NCI-H460 (cell line): ENCODE measurements at regions not wholly inside any gene's neighbourhood (a gene's known extent, or its start where the extent isn't known, plus 50 kb on each side); places are given as distances from the start of the nearest gene placed in this dataset.
"Not testable (repeated sequence)": the region's sequence is repeated elsewhere in the genome, so short reads cannot be mapped to it uniquely, and the experiment has no call there.

Experiments used
- DNase-seq: peaks from one replicate; pipeline ENCODE4 v3.0.0-alpha.2; 2016; ENCODE audit warnings: low read depth; ENCODE audit errors: extremely low read depth

- no peak for DNase-seq
Measured at GRCh38 chr16:80092681-80093080, 448.1 kb upstream of the DYNLRB2 start.

GRCh38 chr16:80091453-80091852 lies 449.3 kb upstream of the DYNLRB2 start:
- not testable (repeated sequence) for DNase-seq

- no peak for DNase-seq
Measured at GRCh38 chr16:80085606-80086005, 455.2 kb upstream of the DYNLRB2 start.

- peak; percentile 67 for DNase-seq
Measured at GRCh38 chr16:80084614-80085013, 456.2 kb upstream of the DYNLRB2 start.

GRCh38 chr16:80084163-80084562 lies 456.6 kb upstream of the DYNLRB2 start:
- DNase-seq = no peak

- no peak for DNase-seq
Measured at GRCh38 chr16:80082906-80083305, 457.9 kb upstream of the DYNLRB2 start.

GRCh38 chr16:80081846-80082245 lies 458.9 kb upstream of the DYNLRB2 start:
- no peak for DNase-seq

GRCh38 chr16:80080287-80080851 lies 460.4 kb upstream of the DYNLRB2 start:
- no peak for DNase-seq

GRCh38 chr16:80079072-80079471 lies 461.7 kb upstream of the DYNLRB2 start:
- DNase-seq = no peak

- DNase-seq = no peak
Measured at GRCh38 chr16:80077696-80078095, 463.1 kb upstream of the DYNLRB2 start.

GRCh38 chr16:80074329-80074728 lies 466.5 kb upstream of the DYNLRB2 start:
- no peak for DNase-seq

- no peak for DNase-seq
Measured at GRCh38 chr16:80071964-80072456, 468.8 kb upstream of the DYNLRB2 start.

- DNase-seq = no peak
Measured at GRCh38 chr16:80066805-80067580, 466.5 kb upstream of the MAF start.

- no peak for DNase-seq
Measured at GRCh38 chr16:80065541-80065940, 465.0 kb upstream of the MAF start.

- DNase-seq = no peak
Measured at GRCh38 chr16:80063713-80064069, 463.2 kb upstream of the MAF start.

GRCh38 chr16:80063031-80063712 lies 462.6 kb upstream of the MAF start:
- DNase-seq = peak; percentile 60

- no peak for DNase-seq
Measured at GRCh38 chr16:80062361-80063030, 462.0 kb upstream of the MAF start.

- DNase-seq = peak; percentile 83
Measured at GRCh38 chr16:80060470-80060869, 459.9 kb upstream of the MAF start.

GRCh38 chr16:80059836-80060235 lies 459.3 kb upstream of the MAF start:
- no peak for DNase-seq

GRCh38 chr16:80058214-80058613 lies 457.7 kb upstream of the MAF start:
- DNase-seq = no peak

- no peak for DNase-seq
Measured at GRCh38 chr16:80056324-80056723, 455.8 kb upstream of the MAF start.
